GM18867 (cell line): ENCODE measurements at regions not wholly inside any gene's neighbourhood (a gene's known extent, or its start where the extent isn't known, plus 50 kb on each side); places are given as distances from the start of the nearest gene placed in this dataset.
"Not testable (repeated sequence)": the region's sequence is repeated elsewhere in the genome, so short reads cannot be mapped to it uniquely, and the experiment has no call there.

Experiments
- ATAC-seq: cut with Tn5 transposase; IDR thresholded peaks from one replicate; pipeline ENCODE4 v1.9.1; 2021; ENCODE audit warnings: mild to moderate bottlenecking, moderate library complexity; ENCODE audit not compliant: unreplicated experiment

- no peak for ATAC-seq
These were observed 663.6 kb upstream of the CPEB2 start for GRCh38 chr4:14338585-14339265.

GRCh38 chr4:14339715-14340114 is 662.6 kb upstream of the CPEB2 start:
- ATAC-seq = no peak

- ATAC-seq = no peak
These were observed 662.0 kb upstream of the CPEB2 start for GRCh38 chr4:14340321-14340720.

DNA sequence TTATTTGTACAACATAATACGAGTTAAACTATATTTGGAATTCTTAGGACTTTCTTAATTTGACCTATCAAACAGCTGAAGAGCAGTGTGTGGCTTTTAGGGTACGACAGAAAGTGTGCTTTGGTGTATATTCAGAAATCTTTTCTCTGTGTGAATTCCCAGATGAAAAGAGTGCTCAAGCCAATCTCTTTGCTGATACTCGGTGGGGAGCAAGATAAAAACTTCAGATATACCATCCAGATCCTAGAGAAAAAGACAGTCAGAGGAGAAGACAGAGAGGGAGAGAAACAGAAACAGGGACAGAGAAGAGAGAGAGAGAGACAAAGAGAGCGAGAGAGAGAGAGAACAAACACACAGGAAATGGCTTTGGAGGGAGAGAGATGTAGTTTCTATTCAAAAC is 658.3 kb upstream of the CPEB2 start:
- no peak for ATAC-seq

DNA sequence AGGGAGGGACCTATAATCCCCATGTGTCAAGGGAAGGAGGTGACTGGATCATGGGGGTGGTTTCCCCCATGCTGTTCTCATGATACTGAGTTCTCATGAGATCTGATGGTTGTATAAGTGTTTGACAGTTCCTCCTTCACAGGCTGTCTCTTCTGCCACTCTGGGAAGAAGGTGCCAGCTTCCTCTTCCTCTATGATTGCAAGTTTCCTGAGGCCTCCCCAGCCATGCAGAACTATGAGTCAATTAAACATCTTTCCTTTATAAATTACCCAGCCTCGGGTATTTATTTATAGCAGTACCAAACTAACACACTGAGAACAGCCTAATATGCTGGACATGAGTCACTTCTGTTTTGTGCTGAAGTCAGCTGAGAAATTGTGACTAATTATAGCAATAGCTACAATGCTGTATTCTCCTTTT is 656.9 kb upstream of the CPEB2 start:
- no peak for ATAC-seq

DNA sequence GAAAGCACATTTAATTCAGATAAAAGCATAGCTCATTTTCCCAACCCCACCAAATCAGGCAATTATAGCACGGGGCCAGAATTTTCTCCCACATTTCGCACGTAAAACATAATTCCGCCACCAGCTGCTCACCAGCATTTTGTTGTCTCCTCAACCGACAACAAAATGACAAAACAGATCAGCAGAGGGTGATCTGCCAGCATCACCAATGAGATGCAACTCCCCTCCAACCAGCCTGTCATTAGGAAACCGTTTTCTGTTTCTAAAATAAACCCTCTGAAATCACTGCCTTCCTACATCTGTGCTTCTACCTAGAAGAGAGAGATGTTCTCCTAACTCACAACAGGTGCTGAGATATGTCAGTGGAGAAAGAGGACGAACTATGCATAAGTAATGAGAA is 654.8 kb upstream of the CPEB2 start:
- ATAC-seq = no peak

GRCh38 chr4:14348506-14348905 is 653.8 kb upstream of the CPEB2 start:
- no peak for ATAC-seq

- not testable (repeated sequence) for ATAC-seq
These were observed 643.6 kb upstream of the CPEB2 start for GRCh38 chr4:14358544-14359160.

- no peak for ATAC-seq
These were observed 642.3 kb upstream of the CPEB2 start for GRCh38 chr4:14359991-14360390.

DNA sequence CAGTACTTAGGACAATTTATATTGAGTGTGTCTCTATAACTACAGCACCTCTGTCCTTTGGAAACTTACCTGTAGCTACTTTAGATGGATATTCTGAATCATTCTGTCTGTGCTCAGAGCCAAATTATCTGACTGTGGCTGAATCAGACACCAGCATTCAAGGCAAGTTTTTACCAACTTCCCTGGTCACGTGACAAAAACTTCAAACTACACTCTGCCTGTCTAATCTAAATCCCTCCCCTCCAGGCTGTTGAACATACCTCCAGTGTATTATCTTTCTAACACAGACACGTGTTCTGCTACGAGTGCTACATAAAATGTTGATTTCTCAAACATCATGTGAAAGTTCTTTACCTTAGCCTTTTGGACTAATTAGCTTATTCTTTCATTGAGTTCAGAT is 641.2 kb upstream of the CPEB2 start:
- no peak for ATAC-seq

- ATAC-seq = no peak
These were observed 639.9 kb upstream of the CPEB2 start for GRCh38 chr4:14362385-14362784.

DNA sequence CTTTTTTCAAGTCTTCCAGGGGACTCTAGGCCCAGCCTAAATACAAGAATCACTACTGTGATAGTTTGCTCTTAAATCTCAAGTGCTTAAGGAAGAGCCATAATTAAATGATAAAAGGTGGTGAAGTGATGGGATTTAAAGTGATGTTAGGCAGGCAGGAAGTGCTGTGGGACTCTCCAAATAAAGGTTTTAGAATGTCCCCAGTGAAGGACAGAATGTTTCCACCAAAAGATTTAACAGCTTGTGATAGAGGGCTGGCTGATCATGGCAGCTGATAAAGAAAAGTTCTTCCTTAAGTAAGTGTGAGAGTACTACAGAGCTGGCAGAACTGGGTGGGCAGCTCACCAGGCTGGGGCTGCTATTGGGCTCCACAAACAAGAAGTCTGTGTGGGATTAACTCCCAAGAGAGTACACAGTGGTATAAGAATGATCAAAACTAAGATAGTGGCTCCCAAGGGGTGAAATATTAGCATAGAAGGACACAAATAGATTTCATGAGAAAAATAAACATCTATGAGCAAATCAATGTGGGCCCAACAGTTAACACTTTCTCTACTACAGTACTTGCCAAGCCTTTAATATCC is 637.2 kb upstream of the CPEB2 start:
- no peak for ATAC-seq

DNA sequence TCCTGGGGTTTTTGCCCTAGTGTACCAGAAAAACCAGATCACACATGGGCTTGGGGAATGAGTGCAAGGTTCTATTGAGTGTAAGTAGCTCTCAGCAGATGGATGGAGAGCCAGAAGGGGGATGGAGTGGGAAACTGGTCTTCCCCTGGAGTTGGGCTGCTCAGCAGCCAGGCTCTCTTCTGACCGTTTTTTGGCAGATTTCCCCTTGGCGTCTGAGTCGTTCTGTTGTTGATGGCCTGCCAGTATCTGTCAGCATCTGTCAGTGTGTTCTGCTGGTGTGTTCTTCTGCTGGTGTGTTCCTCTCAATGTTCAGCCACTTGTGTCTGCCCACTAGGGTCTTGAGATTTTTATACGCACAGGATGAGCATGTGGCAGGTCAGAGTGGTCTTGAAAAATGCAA is 633.9 kb upstream of the CPEB2 start:
- ATAC-seq = no peak

- ATAC-seq = no peak
These were observed 631.1 kb upstream of the CPEB2 start for GRCh38 chr4:14371131-14371530.

DNA sequence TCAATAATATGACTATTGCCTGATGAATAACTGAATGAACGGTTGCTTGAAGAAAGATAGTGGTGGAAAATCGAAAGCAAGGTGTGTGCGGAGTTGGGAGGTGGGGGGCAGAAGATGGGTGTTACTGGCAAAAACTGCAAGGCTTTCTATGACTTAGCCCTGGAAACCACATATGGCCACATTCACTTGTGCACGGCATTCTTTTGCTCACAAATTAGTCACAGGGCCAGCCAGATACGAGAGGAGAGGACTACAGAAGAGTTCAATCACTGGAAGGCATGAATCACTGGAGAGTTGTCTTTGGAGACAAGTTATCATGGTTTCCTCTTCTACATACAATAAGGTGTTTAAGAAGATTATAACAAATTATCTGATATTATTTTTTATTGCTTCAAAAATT is 626.5 kb upstream of the CPEB2 start:
- ATAC-seq = no peak

DNA sequence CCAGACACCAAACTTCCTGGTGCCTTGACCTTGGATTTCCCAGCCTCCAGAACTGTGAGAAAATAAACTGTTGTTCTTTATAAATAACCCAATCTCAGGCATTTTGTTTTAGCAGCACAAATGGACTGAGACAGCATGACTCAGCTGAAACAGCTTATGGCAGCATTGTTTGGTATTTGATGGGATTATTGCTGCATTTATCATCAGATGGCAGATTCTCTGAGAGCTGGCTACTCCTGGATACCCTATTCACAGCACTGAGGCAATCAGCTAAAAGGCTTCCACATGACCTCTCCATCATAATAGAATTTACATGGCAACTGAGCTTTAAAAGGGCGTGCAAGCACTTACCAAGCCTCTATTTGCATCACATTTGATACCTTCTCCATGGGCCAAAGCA is 623.1 kb upstream of the CPEB2 start:
- ATAC-seq = no peak

- ATAC-seq = peak; percentile 79
These were observed 618.6 kb upstream of the CPEB2 start for GRCh38 chr4:14383652-14384051.

DNA sequence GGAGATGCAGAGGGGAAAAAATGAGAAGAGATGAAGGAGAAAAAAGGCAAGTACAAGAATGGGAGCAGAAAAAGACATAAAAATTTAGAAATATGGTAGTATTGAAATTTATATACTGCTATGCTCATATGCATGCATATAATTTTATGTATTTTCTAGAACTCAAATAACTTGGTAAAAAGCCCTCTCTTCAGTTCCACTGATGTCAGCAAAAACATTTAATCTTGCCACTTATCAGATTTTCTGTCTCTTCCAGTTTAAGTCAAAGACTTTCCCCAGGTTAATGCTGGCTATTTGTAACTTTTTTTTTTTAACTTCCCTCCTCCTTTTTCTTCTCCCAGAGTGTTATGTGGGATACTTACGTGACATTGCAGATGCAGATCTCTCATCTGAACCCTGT is 617.5 kb upstream of the CPEB2 start:
- no peak for ATAC-seq

DNA sequence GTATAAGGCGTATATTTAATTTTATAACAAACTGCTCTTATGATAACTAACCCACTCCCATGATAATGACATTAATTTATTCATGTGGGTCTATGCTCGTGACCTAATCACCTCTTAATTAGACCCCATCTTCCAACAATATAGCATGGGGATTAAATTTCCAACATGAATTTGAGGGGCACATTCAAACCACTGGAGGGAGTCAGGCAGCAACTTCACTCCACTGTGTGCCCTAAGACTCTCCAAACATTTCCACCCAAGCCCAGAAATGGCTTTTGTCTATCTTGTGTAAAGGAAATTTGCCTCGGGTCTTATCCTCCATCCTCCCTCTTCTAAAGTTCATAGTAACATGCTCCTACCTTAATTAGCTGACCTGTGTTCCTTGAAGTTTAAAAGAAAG is 616.1 kb upstream of the CPEB2 start:
- no peak for ATAC-seq

- no peak for ATAC-seq
These were observed 614.6 kb upstream of the CPEB2 start for GRCh38 chr4:14387647-14388046.

GRCh38 chr4:14392378-14392777 is 609.9 kb upstream of the CPEB2 start:
- no peak for ATAC-seq

DNA sequence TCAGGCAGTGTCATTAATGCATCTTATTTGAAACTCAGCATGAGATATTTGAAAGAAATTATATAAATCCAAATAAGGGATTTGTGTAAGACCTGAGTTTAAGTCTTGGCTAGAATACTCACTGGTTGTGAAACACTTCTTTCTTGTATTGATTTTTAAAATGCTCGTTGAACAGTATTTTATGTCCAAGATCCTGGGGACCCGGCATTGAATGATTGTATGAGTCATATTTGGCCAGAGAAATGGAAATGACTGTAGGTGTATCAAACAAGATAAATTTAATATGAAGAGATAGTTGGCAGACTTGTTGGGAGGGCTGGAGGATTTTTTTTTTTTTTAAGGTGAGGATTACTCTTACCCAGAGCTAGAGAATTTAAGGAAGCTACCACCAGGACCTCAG is 606.1 kb upstream of the CPEB2 start:
- ATAC-seq = no peak

DNA sequence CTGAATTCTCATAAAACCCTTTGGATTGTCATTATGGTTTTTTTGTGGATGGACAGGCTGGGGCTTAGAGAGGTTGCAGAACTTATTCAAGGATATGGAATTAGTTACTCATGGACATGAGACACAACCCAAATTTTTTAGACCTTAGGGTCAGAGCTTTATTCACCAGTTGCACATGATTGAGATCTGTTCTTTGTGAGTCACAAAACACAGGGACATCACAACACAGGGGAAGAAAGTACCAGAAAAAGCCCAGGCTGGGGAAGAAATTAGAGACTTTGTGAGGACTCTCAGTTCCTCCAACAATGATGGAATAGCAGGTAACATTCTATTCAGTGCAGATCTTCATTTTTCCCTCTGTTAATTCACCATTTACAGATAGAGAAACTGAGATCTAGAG is 602.4 kb upstream of the CPEB2 start:
- no peak for ATAC-seq
